GM12874 (cell line): ENCODE measurements at regions not wholly inside any gene's neighbourhood (a gene's known extent, or its start where the extent isn't known, plus 50 kb on each side); places are given as distances from the start of the nearest gene placed in this dataset.

ENCODE experiments used
- CTCF ChIP-seq: IDR thresholded peaks from 2 replicates; pipeline ENCODE4 v1.5.1; 2011; ENCODE audit warnings: low read depth, mild to moderate bottlenecking, control low read depth, low read length, moderate library complexity; ENCODE audit not compliant: insufficient read depth

- TF ChIP-seq CTCF = no peak
Observed at GRCh38 chr6:144617191-144617590, 332.1 kb downstream of the UTRN start.

GRCh38 chr6:144617708-144618107 lies 332.6 kb downstream of the UTRN start:
- TF ChIP-seq CTCF = no peak

- TF ChIP-seq CTCF = no peak
Observed at GRCh38 chr6:144619966-144620365, 334.8 kb downstream of the UTRN start.

- no peak for TF ChIP-seq CTCF
Observed at GRCh38 chr6:144621332-144621731, 336.2 kb downstream of the UTRN start.

- no peak for TF ChIP-seq CTCF
Observed at GRCh38 chr6:144624246-144624645, 339.1 kb downstream of the UTRN start.

- no peak for TF ChIP-seq CTCF
Observed at GRCh38 chr6:144624716-144625115, 339.6 kb downstream of the UTRN start.

GRCh38 chr6:144630857-144631256 lies 345.7 kb downstream of the UTRN start:
- TF ChIP-seq CTCF = no peak

- no peak for TF ChIP-seq CTCF
Observed at GRCh38 chr6:144632266-144632665, 347.1 kb downstream of the UTRN start.
